ENCODE measurements at regions not wholly inside any gene's neighbourhood (a gene's known extent, or its start where the extent isn't known, plus 50 kb on each side); places are given as distances from the start of the nearest gene placed in this dataset.

GRCh38 chr6:91926361-91926760 lies 1339.5 kb upstream of the MAP3K7 start:
- TF ChIP-seq BMI1 (IDR thresholded peaks at IDR 0.05; ENCODE audit: borderline replicate concordance) (no peak), NFIC (IDR thresholded peaks at IDR 0.05; ENCODE audit: low read depth, low read length) (no peak), RAD21 (IDR thresholded peaks at IDR 0.05; ENCODE audit: insufficient read depth, low read depth, low read length) (no peak), ASH2L (IDR thresholded peaks at IDR 0.05; ENCODE audit: borderline replicate concordance, low read depth) (no peak), ZBTB4 (CRISPR knock-in tag; IDR thresholded peaks at IDR 0.05) (no peak), ZNF592 (IDR thresholded peaks at IDR 0.05) (no peak), SMAD5 (IDR thresholded peaks at IDR 0.05; ENCODE audit: low read depth) (no peak), POLR2AphosphoS5 (IDR thresholded peaks at IDR 0.05; ENCODE audit: low read length) (no peak), SP1 (IDR thresholded peaks at IDR 0.05; ENCODE audit: low read depth, low read length) (no peak), POLR2A (IDR thresholded peaks at IDR 0.05; ENCODE audit: low read depth, low read length) (no peak)
- TF ChIP-seq, protein P1, sequence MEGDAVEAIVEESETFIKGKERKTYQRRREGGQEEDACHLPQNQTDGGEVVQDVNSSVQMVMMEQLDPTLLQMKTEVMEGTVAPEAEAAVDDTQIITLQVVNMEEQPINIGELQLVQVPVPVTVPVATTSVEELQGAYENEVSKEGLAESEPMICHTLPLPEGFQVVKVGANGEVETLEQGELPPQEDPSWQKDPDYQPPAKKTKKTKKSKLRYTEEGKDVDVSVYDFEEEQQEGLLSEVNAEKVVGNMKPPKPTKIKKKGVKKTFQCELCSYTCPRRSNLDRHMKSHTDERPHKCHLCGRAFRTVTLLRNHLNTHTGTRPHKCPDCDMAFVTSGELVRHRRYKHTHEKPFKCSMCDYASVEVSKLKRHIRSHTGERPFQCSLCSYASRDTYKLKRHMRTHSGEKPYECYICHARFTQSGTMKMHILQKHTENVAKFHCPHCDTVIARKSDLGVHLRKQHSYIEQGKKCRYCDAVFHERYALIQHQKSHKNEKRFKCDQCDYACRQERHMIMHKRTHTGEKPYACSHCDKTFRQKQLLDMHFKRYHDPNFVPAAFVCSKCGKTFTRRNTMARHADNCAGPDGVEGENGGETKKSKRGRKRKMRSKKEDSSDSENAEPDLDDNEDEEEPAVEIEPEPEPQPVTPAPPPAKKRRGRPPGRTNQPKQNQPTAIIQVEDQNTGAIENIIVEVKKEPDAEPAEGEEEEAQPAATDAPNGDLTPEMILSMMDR (IDR thresholded peaks at IDR 0.05 in 2 of 3, conservative IDR thresholded peaks at IDR 0.05 in 1 of 3; ENCODE audit: control insufficient read depth in 2 of 3, extremely low read depth in 1 of 3, insufficient read depth in 1 of 3, low read depth in 3 of 3, low read length in 3 of 3) = no peak

Measured in GM12878 (cell line).